IMR-90 (cell line): ENCODE measurements at regions not wholly inside any gene's neighbourhood (a gene's known extent, or its start where the extent isn't known, plus 50 kb on each side); places are given as distances from the start of the nearest gene placed in this dataset.

Source experiments
- ATAC-seq: fragments of 200-7000 bp; cut with Tn5 transposase; 2 replicates; pipeline ENCODE4 v1.9.1; 2020; ENCODE audit warnings: low read depth, mild to moderate bottlenecking, moderate library complexity
- BruUV-seq: library from RNA; stranded (reverse); fragments of 400-500 nt; replicated peaks from 2 replicates; lab custom pipeline; 2021; lab: Mats Ljungman, UMichigan
- CTCF ChIA-PET: fragments of 300-600 bp; formaldehyde crosslinking; extraction: SDS; loops from one replicate; lab custom pipeline; 2021; ENCODE audit warnings: antibody characterized with exemption; lab: Yijun Ruan, JAX
- POLR2A ChIA-PET: fragments of 300-600 bp; sonication (Branson Sonifier 250); formaldehyde crosslinking; loops from one replicate; lab custom pipeline; 2022; ENCODE audit warnings: antibody characterized with exemption; ENCODE audit not compliant: unreplicated experiment; lab: Charles Lee
- DNase-seq: peaks from one replicate; pipeline ENCODE4 v3.0.0; 2013
- H2AFZ ChIP-seq: replicated peaks from 2 replicates; pipeline ENCODE3; 2013; ENCODE audit warnings: low read length, mild to moderate bottlenecking; ENCODE audit not compliant: poor library complexity
- H2AK5ac ChIP-seq: 2 replicates; pipeline ENCODE4 v1.6.1; 2013; ENCODE audit warnings: low read depth, low read length, inconsistent platforms
- H2AK9ac ChIP-seq: replicated peaks from 2 replicates; pipeline ENCODE3; 2013; ENCODE audit warnings: mild to moderate bottlenecking, low read depth, low read length, moderate library complexity; ENCODE audit not compliant: poor library complexity
- H2BK120ac ChIP-seq: 2 replicates; pipeline ENCODE4 v1.6.1; 2013; ENCODE audit warnings: low read depth, low read length, inconsistent platforms
- H2BK15ac ChIP-seq: 3 replicates; pipeline ENCODE4 v1.6.1; 2013; ENCODE audit warnings: low read depth, low read length, inconsistent platforms
- H2BK20ac ChIP-seq: 2 replicates; pipeline ENCODE4 v1.6.1; 2013; ENCODE audit warnings: low read depth, mild to moderate bottlenecking, inconsistent platforms, low read length, moderate library complexity
- H2BK5ac ChIP-seq: 2 replicates; pipeline ENCODE4 v1.6.1; 2013; ENCODE audit warnings: mild to moderate bottlenecking, low read depth, low read length, inconsistent platforms; ENCODE audit not compliant: poor library complexity, severe bottlenecking
- H3K14ac ChIP-seq: replicated peaks from 2 replicates; pipeline ENCODE4 v1.6.1; 2013; ENCODE audit warnings: low read depth, low read length, inconsistent platforms
- H3K18ac ChIP-seq: 2 replicates; pipeline ENCODE4 v1.6.1; 2013; ENCODE audit warnings: low read depth, low read length, control low read depth
- H3K23ac ChIP-seq: 2 replicates; pipeline ENCODE4 v1.6.1; 2013; ENCODE audit warnings: low read depth, low read length, inconsistent platforms
- H3K27ac ChIP-seq: 2 replicates; pipeline ENCODE4 v1.5.1; 2013; ENCODE audit warnings: mild to moderate bottlenecking, control low read depth, low read length; ENCODE audit not compliant: insufficient read depth
- H3K27me3 ChIP-seq: 2 replicates; pipeline ENCODE4 v1.6.1; 2013; ENCODE audit warnings: low read length; ENCODE audit not compliant: control insufficient read depth, insufficient read depth
- H3K36me3 ChIP-seq: 2 replicates; pipeline ENCODE4 v1.6.1; 2013; ENCODE audit warnings: low read length, mixed read lengths; ENCODE audit not compliant: control insufficient read depth, insufficient read depth
- H3K4ac ChIP-seq: 2 replicates; pipeline ENCODE4 v1.6.1; 2013; ENCODE audit warnings: low read depth, low read length, inconsistent platforms
- H3K4me1 ChIP-seq: 2 replicates; pipeline ENCODE4 v1.6.1; 2013; ENCODE audit warnings: low read length, mixed read lengths; ENCODE audit not compliant: control insufficient read depth, insufficient read depth
- H3K4me2 ChIP-seq: 2 replicates; pipeline ENCODE4 v1.6.1; 2013; ENCODE audit warnings: low read depth, mild to moderate bottlenecking, control low read depth, low read length, moderate library complexity
- H3K4me3 ChIP-seq: 2 replicates; pipeline ENCODE4 v1.5.1; 2013; ENCODE audit warnings: low read depth, mild to moderate bottlenecking, control low read depth, low read length, moderate library complexity; ENCODE audit not compliant: insufficient read depth
- H3K56ac ChIP-seq: 2 replicates; pipeline ENCODE4 v1.6.1; 2013; ENCODE audit warnings: low read length, inconsistent platforms; ENCODE audit not compliant: insufficient read depth; ENCODE audit errors: extremely low read depth
- H3K79me1 ChIP-seq, 2 experiments: 2 replicates each; pipeline ENCODE4 v1.6.1; 2013; ENCODE audit warnings: low read length in 2 of 2, inconsistent platforms in 1 of 2, low read depth in 1 of 2
- H3K9ac ChIP-seq: 2 replicates; pipeline ENCODE4 v1.6.1; 2013; ENCODE audit warnings: low read depth, low read length, control low read depth
- H3K9me1 ChIP-seq: 2 replicates; pipeline ENCODE4 v1.6.1; 2013; ENCODE audit warnings: low read length, inconsistent platforms; ENCODE audit not compliant: insufficient read depth
- H3K9me3 ChIP-seq: 2 replicates; pipeline ENCODE4 v1.6.1; 2013; ENCODE audit warnings: low read length; ENCODE audit not compliant: control insufficient read depth, insufficient read depth
- H4K20me1 ChIP-seq: 2 replicates; pipeline ENCODE4 v1.6.1; 2013; ENCODE audit warnings: low read length, inconsistent platforms; ENCODE audit not compliant: insufficient read depth
- H4K5ac ChIP-seq: 2 replicates; pipeline ENCODE4 v1.6.1; 2013; ENCODE audit warnings: mild to moderate bottlenecking, low read depth, low read length, control low read depth
- H4K8ac ChIP-seq, 2 experiments: 2 replicates each; pipeline ENCODE4 v1.6.1; 2013; ENCODE audit warnings: low read depth in 2 of 2, low read length in 2 of 2, control low read depth in 1 of 2, inconsistent platforms in 1 of 2
- H4K91ac ChIP-seq: 2 replicates; pipeline ENCODE4 v1.6.1; 2013; ENCODE audit warnings: low read depth, low read length, inconsistent platforms; ENCODE audit not compliant: insufficient read depth
- ELK1 ChIP-seq: fragments of 150-350 bp; IDR thresholded peaks from 2 replicates; pipeline ENCODE4 v1.6.1; 2016; ENCODE audit warnings: low read depth, mild to moderate bottlenecking, low read length, moderate library complexity, borderline replicate concordance
- MAFK ChIP-seq: IDR thresholded peaks from 2 replicates; pipeline ENCODE4 v1.6.1; 2012; ENCODE audit warnings: low read depth, low read length, improper control_type of control experiment
- SMC3 ChIP-seq: fragments of 150-350 bp; IDR thresholded peaks from 2 replicates; pipeline ENCODE4 v1.6.1; 2016; ENCODE audit warnings: low read depth, mild to moderate bottlenecking, antibody characterized with exemption, low read length, moderate library complexity
- USF2 ChIP-seq: fragments of 150-350 bp; IDR thresholded peaks from 2 replicates; pipeline ENCODE4 v1.6.1; 2017; ENCODE audit warnings: mild to moderate bottlenecking, antibody characterized with exemption, low read length, low read depth
- WGBS, 2 experiments: methylation state at CpG; one replicate each; pipeline versions ENCODE4 v1.1.5 to v1.1.7; 2013; ENCODE audit warnings: missing lambda C conversion rate in 2 of 2; ENCODE audit not compliant: insufficient read length in 1 of 2; ENCODE audit errors: extremely low coverage in 2 of 2; 5-methylcytosine and 5-hydroxymethylcytosine counted together
- dilution Hi-C: fragments of 300-500 bp; cut with HindIII; formaldehyde crosslinking; loops from one replicate; pipeline ENCODE4 v1.14.3; 2018; ENCODE audit warnings: low sequenced_read_pairs; ENCODE audit not compliant: unreplicated experiment
- in situ Hi-C: fragments of 300-500 bp; cut with MboI; formaldehyde crosslinking; loops from 3 replicates; pipeline ENCODE4 v1.14.3; 2019; ENCODE audit warnings: low sequenced_read_pairs, inconsistent platforms, mixed read lengths
- intact Hi-C: fragments of 100-400 bp; cut with micrococcal nuclease; formaldehyde crosslinking; loops from 2 replicates; pipeline ENCODE4 v1.10.0; 2022

GRCh38 chr5:54738973-54739367 lies 221.4 kb downstream of the SNX18 start:
- WGBS, 2 experiments, result 100% methylated on average over 1 of the region's 4 CpGs; no CpG with 5 or more reads in 1 of the 2 experiments
- in situ Hi-C loops (loop anchor here (25.0 kb wide), 1 partner anchor 423 kb away; the partner anchor contains the start of genes CDC20B and GPX8), intact Hi-C loops (no loop called here), dilution Hi-C loops (no loop called here)
- Histone ChIP-seq H3K14ac (peak overlapping the region; percentile 90), H2AK5ac (peak overlapping the region; percentile 95; the same call in 1 of the 2 replicates), H3K4ac (peak overlapping the region; percentile 94), H3K36me3 (no peaks in the 10 kb centered on the region), H3K27ac (no peak overlapping the region), H4K8ac (peak overlapping the region; percentile 55 to 83; a peak in 3 of 4 replicates), H3K9me1 (peaks cover 23% of the 10 kb centered on the region), H2AFZ (no peak overlapping the region), H2BK5ac (peak overlapping the region; percentile 25), H2BK20ac (peak overlapping the region; percentile 92), H4K5ac (0 out of 2 replicates have a peak overlapping the region, but pooled peaks have one; percentile 33), H2BK120ac (peak overlapping the region; percentile 97), H2AK9ac (no peak overlapping the region), H3K4me1 (peaks cover 24% of the 10 kb centered on the region), H3K23ac (peak overlapping the region; percentile 82; the same call in 1 of the 2 replicates), H3K4me3 (no peak overlapping the region), H4K20me1 (no peaks in the 10 kb centered on the region), H3K56ac (no peak overlapping the region), H3K4me2 (no peak overlapping the region), H3K27me3 (no peaks in the 10 kb centered on the region), H3K9me3 (no peaks in the 10 kb centered on the region), H2BK15ac (peak overlapping the region; percentile 98; the same call in 2 of the 3 replicates), H3K18ac (peak overlapping the region; percentile 75; the same call in 1 of the 2 replicates), H3K9ac (no peak overlapping the region), H3K79me1 (peaks cover 6 to 42% of the 10 kb centered on the region in 2 experiments; a peak in 3 of 4 replicates), H4K91ac (peak overlapping the region; percentile 57)
- no TSS peak for BruUV-seq
- DNase-seq (no peak), ATAC-seq (no peak)
- ChIA-PET CTCF (interaction anchor here (0.6 kb wide), 1 partner anchor 176 kb away, joined by 4 read pairs; no protein-coding TSS in a partner anchor), POLR2A (no interaction called here)
- TF ChIP-seq USF2 (no peak), MAFK (no peak), ELK1 (no peak), SMC3 (no peak)
